GM18861 (cell line): ENCODE measurements at regions not wholly inside any gene's neighbourhood (a gene's known extent, or its start where the extent isn't known, plus 50 kb on each side); places are given as distances from the start of the nearest gene placed in this dataset.

ENCODE experiments used
- ATAC-seq: cut with Tn5 transposase; IDR thresholded peaks from one replicate; pipeline ENCODE4 v1.9.1; 2021; ENCODE audit not compliant: unreplicated experiment

GRCh38 chr2:147231081-147231480, 613.7 kb upstream of the ACVR2A start:
- no peak for ATAC-seq

- ATAC-seq, result no peak
Measured at GRCh38 chr2:147227313-147227712, 617.5 kb upstream of the ACVR2A start.

GRCh38 chr2:147224070-147224469, 620.8 kb upstream of the ACVR2A start:
- ATAC-seq, result no peak

- no peak for ATAC-seq
Measured at GRCh38 chr2:147223553-147224060, 621.2 kb upstream of the ACVR2A start.

- ATAC-seq, result peak; percentile 57
Measured at GRCh38 chr2:147223119-147223518, 621.7 kb upstream of the ACVR2A start.

GRCh38 chr2:147222506-147222905, 622.3 kb upstream of the ACVR2A start:
- ATAC-seq, result peak; percentile 49

GRCh38 chr2:147214914-147215313, 629.9 kb upstream of the ACVR2A start:
- no peak for ATAC-seq

GRCh38 chr2:147211484-147211883, 633.3 kb upstream of the ACVR2A start:
- ATAC-seq, result no peak

- ATAC-seq, result no peak
Measured at GRCh38 chr2:147204102-147204501, 640.7 kb upstream of the ACVR2A start.

- no peak for ATAC-seq
Measured at GRCh38 chr2:147198651-147199171, 646.1 kb upstream of the ACVR2A start.

- ATAC-seq, result no peak
Measured at GRCh38 chr2:147197754-147198483, 646.9 kb upstream of the ACVR2A start.

GRCh38 chr2:147182260-147182659, 662.6 kb upstream of the ACVR2A start:
- ATAC-seq, result peak; percentile 67

GRCh38 chr2:147181351-147182029, 663.3 kb upstream of the ACVR2A start:
- ATAC-seq, result peak; percentile 47

- no peak for ATAC-seq
Measured at GRCh38 chr2:147177071-147177857, 667.6 kb upstream of the ACVR2A start.

GRCh38 chr2:147174824-147175254, 670.0 kb upstream of the ACVR2A start:
- no peak for ATAC-seq

GRCh38 chr2:147173798-147174197, 671.0 kb upstream of the ACVR2A start:
- no peak for ATAC-seq

- no peak for ATAC-seq
Measured at GRCh38 chr2:147173189-147173581, 671.6 kb upstream of the ACVR2A start.

- ATAC-seq, result no peak
Measured at GRCh38 chr2:147172493-147173188, 672.2 kb upstream of the ACVR2A start.

- no peak for ATAC-seq
Measured at GRCh38 chr2:147171941-147172340, 672.9 kb upstream of the ACVR2A start.

- no peak for ATAC-seq
Measured at GRCh38 chr2:147170932-147171331, 673.9 kb upstream of the ACVR2A start.
